ENCODE measurements at regions not wholly inside any gene's neighbourhood (a gene's known extent, or its start where the extent isn't known, plus 50 kb on each side); places are given as distances from the start of the nearest gene placed in this dataset.
A peak's percentile ranks its signal among the peaks of the same experiment; 100 is the strongest.
"Not testable (repeated sequence)": the region's sequence is repeated elsewhere in the genome, so short reads cannot be mapped to it uniquely, and the experiment has no call there.

DNA sequence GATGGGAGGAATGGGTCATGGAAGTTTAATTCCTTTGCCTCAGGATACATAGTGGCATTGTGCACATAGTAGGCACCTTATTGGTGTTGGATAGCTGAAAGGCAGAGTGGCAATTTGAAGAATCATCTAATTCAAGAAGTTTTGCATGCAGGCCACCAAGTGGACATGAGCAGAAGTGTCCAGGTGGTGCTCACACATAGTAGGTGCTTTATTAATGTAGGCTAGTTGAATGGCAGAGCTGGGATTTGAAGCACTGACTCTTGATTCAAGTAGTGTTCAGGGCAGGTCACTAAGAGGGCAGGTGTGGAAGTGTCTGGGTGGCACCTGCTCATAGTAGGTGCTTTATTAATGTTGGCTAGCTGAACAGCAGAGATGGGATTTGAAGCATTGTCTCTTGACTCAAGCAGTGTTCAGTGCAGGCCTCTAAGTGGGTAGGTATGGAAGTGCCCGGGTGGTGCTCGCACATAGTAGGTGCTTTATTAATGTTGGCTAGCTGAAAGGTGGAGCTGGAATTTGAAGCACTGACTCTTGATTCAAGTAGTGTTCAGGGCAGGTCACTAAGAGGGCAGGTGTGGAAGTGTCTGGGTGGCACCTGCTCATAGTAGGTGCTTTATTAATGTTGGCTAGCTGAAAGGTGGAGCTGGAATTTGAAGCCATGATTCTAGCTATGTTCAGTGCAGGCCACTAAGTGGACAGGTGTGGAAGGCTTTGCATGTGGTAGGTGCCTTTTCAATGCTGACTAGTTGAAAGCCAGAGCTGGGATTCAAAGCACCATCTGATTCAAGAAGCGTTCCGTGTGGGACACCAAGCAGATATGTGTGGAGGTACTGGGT, 58.3 kb upstream of the SORCS2 start:
- in situ Hi-C loops (cut with MboI); DNase-seq (ENCODE audit: low read depth, low spot score); H3K4me3 ChIP-seq; H3K79me2 ChIP-seq (ENCODE audit: control insufficient read depth, insufficient read depth, low read length); RAD21 ChIA-PET (ENCODE audit: unreplicated experiment); H2AFZ ChIP-seq (ENCODE audit: control insufficient read depth, low read depth, low read length); BruUV-seq (replicated peaks); ATAC-seq; H3K27me3 ChIP-seq (replicated peaks in 1 of 2; ENCODE audit: control insufficient read depth in 2 of 2, insufficient read depth in 2 of 2, low read length in 1 of 2); CTCF ChIA-PET; SMC1A ChIA-PET (ENCODE audit: uncharacterized antibody, unreplicated experiment); intact Hi-C loops (cut with micrococcal nuclease; ENCODE audit: unreplicated experiment); H3K4me1 ChIP-seq (ENCODE audit: control insufficient read depth, insufficient read depth, low read length); FAIRE-seq; H3K9me3 ChIP-seq (replicated peaks; ENCODE audit: control insufficient read depth, insufficient read depth, low read length); H3K9ac ChIP-seq (ENCODE audit: control insufficient read depth, insufficient read depth, low read length); POLR2A ChIA-PET; H3K36me3 ChIP-seq (ENCODE audit: control insufficient read depth in 2 of 2, insufficient read depth in 2 of 2, low read length in 1 of 2); H3K4me2 ChIP-seq (ENCODE audit: control insufficient read depth, insufficient read depth); H3K27ac ChIP-seq (ENCODE audit: control insufficient read depth, insufficient read depth); H4K20me1 ChIP-seq (ENCODE audit: control insufficient read depth, insufficient read depth): not testable (repeated sequence)
- WGBS (ENCODE audit: insufficient coverage, insufficient replicate concordance, low lambda C conversion rate, missing lambda C conversion rate), result 48% methylated on average over 4 of the region's 4 CpGs
- TF ChIP-seq DPF2 (IDR thresholded peaks at IDR 0.05), result peak; percentile 66; the same call in 1 of the 2 replicates

DNA sequence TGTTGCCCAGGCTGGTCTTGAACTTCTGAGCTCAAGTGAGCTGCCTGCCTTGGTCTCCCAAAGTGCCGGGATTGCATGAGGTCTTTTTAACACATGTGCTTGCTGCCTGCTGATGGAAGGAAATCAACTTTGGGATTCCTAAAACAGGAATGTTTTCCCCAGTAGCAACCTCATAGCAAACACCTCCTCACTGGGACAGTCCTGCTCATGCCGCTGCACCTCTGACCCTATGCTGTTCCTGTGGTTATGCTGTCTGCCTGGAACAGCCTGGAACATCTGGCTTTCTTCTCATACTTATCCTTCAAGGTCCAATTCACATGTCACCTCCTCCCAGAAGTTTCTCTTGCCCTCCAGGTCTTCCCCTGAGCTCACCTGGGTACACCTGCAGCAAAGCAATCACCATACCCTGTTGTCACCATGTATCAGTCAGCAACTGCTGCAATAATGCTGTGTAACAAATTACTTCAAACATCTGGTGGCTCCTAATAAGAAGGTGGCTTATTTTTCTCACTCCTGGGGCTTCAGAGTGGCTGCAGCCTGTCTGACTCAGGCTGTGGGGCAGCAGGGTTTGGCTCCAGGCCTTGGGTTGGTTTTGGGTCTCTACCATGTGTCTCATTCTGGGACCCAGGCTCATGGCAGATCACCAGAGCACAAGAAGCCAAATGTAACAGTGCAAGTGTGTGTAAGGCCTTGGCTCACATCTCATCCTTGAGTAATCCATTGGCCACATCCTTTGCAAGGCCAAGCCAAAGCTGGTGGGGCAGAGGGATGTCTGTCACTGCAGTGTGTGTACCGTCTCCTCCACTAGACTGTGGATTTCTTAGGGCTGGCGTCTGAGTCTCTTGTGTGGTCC, 59.4 kb upstream of the SORCS2 start:
- Histone ChIP-seq H4K20me1 (ENCODE audit: control insufficient read depth, insufficient read depth) (no peaks in the 10 kb centered on the region), H3K9me3 (replicated peaks; ENCODE audit: control insufficient read depth, insufficient read depth, low read length) (no peaks in the 10 kb centered on the region; the same call in 2 of the 3 replicates), H3K27ac (ENCODE audit: control insufficient read depth, insufficient read depth) (no peak overlapping the region), H3K4me1 (ENCODE audit: control insufficient read depth, insufficient read depth, low read length) (no peaks in the 10 kb centered on the region), H3K4me2 (ENCODE audit: control insufficient read depth, insufficient read depth) (no peak overlapping the region), H3K9ac (ENCODE audit: control insufficient read depth, insufficient read depth, low read length) (no peak overlapping the region), H2AFZ (ENCODE audit: control insufficient read depth, low read depth, low read length) (no peak overlapping the region), H3K4me3 (no peak overlapping the region), H3K27me3 (replicated peaks in 1 of 2; ENCODE audit: control insufficient read depth in 2 of 2, insufficient read depth in 2 of 2, low read length in 1 of 2) (no peaks in the 10 kb centered on the region), H3K79me2 (ENCODE audit: control insufficient read depth, insufficient read depth, low read length) (no peaks in the 10 kb centered on the region), H3K36me3 (ENCODE audit: control insufficient read depth in 2 of 2, insufficient read depth in 2 of 2, low read length in 1 of 2) (no peaks in the 10 kb centered on the region)
- ChIA-PET POLR2A (no interaction called here), SMC1A (ENCODE audit: uncharacterized antibody, unreplicated experiment) (no interaction called here), RAD21 (ENCODE audit: unreplicated experiment) (no interaction called here), CTCF (no interaction called here)
- FAIRE-seq (no peak), DNase-seq (ENCODE audit: low read depth, low spot score) (no peak), ATAC-seq (no peak)
- WGBS (ENCODE audit: insufficient coverage, insufficient replicate concordance, low lambda C conversion rate, missing lambda C conversion rate), result 53% methylated on average over 4 of the region's 4 CpGs
- intact Hi-C loops (cut with micrococcal nuclease; ENCODE audit: unreplicated experiment), result no loop called here
- no TSS peak for BruUV-seq (replicated peaks)
- in situ Hi-C loops (cut with MboI), result no loop called here
- TF ChIP-seq GABPA (IDR thresholded peaks at IDR 0.05; ENCODE audit: low read depth) (no peak), SIX5 (IDR thresholded peaks at IDR 0.05; ENCODE audit: low read depth, low read length, severe bottlenecking) (no peak), RBBP5 (conservative IDR thresholded peaks at IDR 0.05) (no peak), NFIC (IDR thresholded peaks at IDR 0.05; ENCODE audit: low read depth, low read length) (no peak), TAF1 (IDR thresholded peaks at IDR 0.05; ENCODE audit: borderline replicate concordance, low read depth, low read length) (no peak)
- TF ChIP-seq, protein P1, sequence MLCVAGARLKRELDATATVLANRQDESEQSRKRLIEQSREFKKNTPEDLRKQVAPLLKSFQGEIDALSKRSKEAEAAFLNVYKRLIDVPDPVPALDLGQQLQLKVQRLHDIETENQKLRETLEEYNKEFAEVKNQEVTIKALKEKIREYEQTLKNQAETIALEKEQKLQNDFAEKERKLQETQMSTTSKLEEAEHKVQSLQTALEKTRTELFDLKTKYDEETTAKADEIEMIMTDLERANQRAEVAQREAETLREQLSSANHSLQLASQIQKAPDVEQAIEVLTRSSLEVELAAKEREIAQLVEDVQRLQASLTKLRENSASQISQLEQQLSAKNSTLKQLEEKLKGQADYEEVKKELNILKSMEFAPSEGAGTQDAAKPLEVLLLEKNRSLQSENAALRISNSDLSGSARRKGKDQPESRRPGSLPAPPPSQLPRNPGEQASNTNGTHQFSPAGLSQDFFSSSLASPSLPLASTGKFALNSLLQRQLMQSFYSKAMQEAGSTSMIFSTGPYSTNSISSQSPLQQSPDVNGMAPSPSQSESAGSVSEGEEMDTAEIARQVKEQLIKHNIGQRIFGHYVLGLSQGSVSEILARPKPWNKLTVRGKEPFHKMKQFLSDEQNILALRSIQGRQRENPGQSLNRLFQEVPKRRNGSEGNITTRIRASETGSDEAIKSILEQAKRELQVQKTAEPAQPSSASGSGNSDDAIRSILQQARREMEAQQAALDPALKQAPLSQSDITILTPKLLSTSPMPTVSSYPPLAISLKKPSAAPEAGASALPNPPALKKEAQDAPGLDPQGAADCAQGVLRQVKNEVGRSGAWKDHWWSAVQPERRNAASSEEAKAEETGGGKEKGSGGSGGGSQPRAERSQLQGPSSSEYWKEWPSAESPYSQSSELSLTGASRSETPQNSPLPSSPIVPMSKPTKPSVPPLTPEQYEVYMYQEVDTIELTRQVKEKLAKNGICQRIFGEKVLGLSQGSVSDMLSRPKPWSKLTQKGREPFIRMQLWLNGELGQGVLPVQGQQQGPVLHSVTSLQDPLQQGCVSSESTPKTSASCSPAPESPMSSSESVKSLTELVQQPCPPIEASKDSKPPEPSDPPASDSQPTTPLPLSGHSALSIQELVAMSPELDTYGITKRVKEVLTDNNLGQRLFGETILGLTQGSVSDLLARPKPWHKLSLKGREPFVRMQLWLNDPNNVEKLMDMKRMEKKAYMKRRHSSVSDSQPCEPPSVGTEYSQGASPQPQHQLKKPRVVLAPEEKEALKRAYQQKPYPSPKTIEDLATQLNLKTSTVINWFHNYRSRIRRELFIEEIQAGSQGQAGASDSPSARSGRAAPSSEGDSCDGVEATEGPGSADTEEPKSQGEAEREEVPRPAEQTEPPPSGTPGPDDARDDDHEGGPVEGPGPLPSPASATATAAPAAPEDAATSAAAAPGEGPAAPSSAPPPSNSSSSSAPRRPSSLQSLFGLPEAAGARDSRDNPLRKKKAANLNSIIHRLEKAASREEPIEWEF (IDR thresholded peaks at IDR 0.05; ENCODE audit: insufficient replicate concordance, low read depth, low read length), result no peak
- TF ChIP-seq, protein P2, sequence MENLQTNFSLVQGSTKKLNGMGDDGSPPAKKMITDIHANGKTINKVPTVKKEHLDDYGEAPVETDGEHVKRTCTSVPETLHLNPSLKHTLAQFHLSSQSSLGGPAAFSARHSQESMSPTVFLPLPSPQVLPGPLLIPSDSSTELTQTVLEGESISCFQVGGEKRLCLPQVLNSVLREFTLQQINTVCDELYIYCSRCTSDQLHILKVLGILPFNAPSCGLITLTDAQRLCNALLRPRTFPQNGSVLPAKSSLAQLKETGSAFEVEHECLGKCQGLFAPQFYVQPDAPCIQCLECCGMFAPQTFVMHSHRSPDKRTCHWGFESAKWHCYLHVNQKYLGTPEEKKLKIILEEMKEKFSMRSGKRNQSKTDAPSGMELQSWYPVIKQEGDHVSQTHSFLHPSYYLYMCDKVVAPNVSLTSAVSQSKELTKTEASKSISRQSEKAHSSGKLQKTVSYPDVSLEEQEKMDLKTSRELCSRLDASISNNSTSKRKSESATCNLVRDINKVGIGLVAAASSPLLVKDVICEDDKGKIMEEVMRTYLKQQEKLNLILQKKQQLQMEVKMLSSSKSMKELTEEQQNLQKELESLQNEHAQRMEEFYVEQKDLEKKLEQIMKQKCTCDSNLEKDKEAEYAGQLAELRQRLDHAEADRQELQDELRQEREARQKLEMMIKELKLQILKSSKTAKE (IDR thresholded peaks at IDR 0.05; ENCODE audit: low read depth, poor library complexity, severe bottlenecking), result no peak

All from GM12878 (cell line).